ENCODE measurements at regions not wholly inside any gene's neighbourhood (a gene's known extent, or its start where the extent isn't known, plus 50 kb on each side); places are given as distances from the start of the nearest gene placed in this dataset.

- H3K4me3 ChIP-seq (ENCODE audit: low read depth, low read length), result no peak overlapping the region
- no peak for DNase-seq (ENCODE audit: low read depth)
- no peak for TF ChIP-seq CTCF (IDR thresholded peaks at IDR 0.05; ENCODE audit: insufficient read depth, low read depth, low read length)
These were observed 629.7 kb downstream of the PCDH7 start for GRCh38 chr4:31349907-31350306.

GRCh38 chr4:31351695-31352094, 631.5 kb downstream of the PCDH7 start:
- no peak overlapping the region for H3K4me3 ChIP-seq (ENCODE audit: low read depth, low read length)
- DNase-seq (ENCODE audit: low read depth), result no peak
- no peak for TF ChIP-seq CTCF (IDR thresholded peaks at IDR 0.05; ENCODE audit: insufficient read depth, low read depth, low read length)

- no peak for TF ChIP-seq CTCF (IDR thresholded peaks at IDR 0.05; ENCODE audit: insufficient read depth, low read depth, low read length)
- no peak for DNase-seq (ENCODE audit: low read depth)
- no peak overlapping the region for H3K4me3 ChIP-seq (ENCODE audit: low read depth, low read length)
These were observed 636.7 kb downstream of the PCDH7 start for GRCh38 chr4:31356839-31357238.

GRCh38 chr4:31360786-31361185, 640.6 kb downstream of the PCDH7 start:
- TF ChIP-seq CTCF (IDR thresholded peaks at IDR 0.05; ENCODE audit: insufficient read depth, low read depth, low read length), result no peak
- no peak overlapping the region for H3K4me3 ChIP-seq (ENCODE audit: low read depth, low read length)
- peak; percentile 64 for DNase-seq (ENCODE audit: low read depth)

- no peak for TF ChIP-seq CTCF (IDR thresholded peaks at IDR 0.05; ENCODE audit: insufficient read depth, low read depth, low read length)
- no peak overlapping the region for H3K4me3 ChIP-seq (ENCODE audit: low read depth, low read length)
- DNase-seq (ENCODE audit: low read depth), result no peak
These were observed 642.6 kb downstream of the PCDH7 start for GRCh38 chr4:31362756-31363155.

- no peak for DNase-seq (ENCODE audit: low read depth)
- TF ChIP-seq CTCF (IDR thresholded peaks at IDR 0.05; ENCODE audit: insufficient read depth, low read depth, low read length), result no peak
- no peak overlapping the region for H3K4me3 ChIP-seq (ENCODE audit: low read depth, low read length)
These were observed 645.0 kb downstream of the PCDH7 start for GRCh38 chr4:31365006-31365690.

GRCh38 chr4:31366041-31366440, 645.9 kb downstream of the PCDH7 start:
- TF ChIP-seq CTCF (IDR thresholded peaks at IDR 0.05; ENCODE audit: insufficient read depth, low read depth, low read length), result no peak
- no peak overlapping the region for H3K4me3 ChIP-seq (ENCODE audit: low read depth, low read length)
- no peak for DNase-seq (ENCODE audit: low read depth)
